ENCODE measurements at regions not wholly inside any gene's neighbourhood (a gene's known extent, or its start where the extent isn't known, plus 50 kb on each side); places are given as distances from the start of the nearest gene placed in this dataset.

DNA sequence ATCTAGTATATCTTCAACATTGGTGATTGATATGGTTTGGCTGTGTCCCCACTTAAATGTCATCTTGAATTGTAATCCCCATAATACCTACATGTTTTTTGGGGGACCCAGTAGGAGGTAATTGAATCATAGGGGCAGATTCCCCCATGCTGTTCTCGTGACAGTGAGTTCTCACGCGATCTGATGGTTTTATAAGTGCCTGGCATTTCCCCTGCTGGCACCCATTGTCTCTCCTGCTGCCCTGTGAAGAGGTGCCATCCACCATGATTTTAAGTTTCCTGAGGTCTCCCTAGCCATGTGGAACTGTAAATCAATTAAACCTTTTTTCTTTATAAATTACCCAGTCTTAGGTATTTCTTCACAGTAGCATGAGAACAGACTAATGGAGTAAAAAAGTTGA is 1094.6 kb downstream of the ROBO2 start:
- H3K4me3 ChIP-seq: no peak overlapping the region
- H3K27ac ChIP-seq: no peak overlapping the region
- 56 to 90% methylated on average over 3 of the region's 3 CpGs for WGBS, 2 donors
- H3K9me3 ChIP-seq: peaks cover 0 to 3% (median 0%) of the 10 kb centered on the region in 4 donors
- no peak for ATAC-seq (ENCODE audit: low FRiP score in 2 of 2)
- TF ChIP-seq, protein P1, sequence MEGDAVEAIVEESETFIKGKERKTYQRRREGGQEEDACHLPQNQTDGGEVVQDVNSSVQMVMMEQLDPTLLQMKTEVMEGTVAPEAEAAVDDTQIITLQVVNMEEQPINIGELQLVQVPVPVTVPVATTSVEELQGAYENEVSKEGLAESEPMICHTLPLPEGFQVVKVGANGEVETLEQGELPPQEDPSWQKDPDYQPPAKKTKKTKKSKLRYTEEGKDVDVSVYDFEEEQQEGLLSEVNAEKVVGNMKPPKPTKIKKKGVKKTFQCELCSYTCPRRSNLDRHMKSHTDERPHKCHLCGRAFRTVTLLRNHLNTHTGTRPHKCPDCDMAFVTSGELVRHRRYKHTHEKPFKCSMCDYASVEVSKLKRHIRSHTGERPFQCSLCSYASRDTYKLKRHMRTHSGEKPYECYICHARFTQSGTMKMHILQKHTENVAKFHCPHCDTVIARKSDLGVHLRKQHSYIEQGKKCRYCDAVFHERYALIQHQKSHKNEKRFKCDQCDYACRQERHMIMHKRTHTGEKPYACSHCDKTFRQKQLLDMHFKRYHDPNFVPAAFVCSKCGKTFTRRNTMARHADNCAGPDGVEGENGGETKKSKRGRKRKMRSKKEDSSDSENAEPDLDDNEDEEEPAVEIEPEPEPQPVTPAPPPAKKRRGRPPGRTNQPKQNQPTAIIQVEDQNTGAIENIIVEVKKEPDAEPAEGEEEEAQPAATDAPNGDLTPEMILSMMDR (IDR thresholded peaks at IDR 0.05): no peak
- TF ChIP-seq EP300 (IDR thresholded peaks at IDR 0.05) (no peak), POLR2AphosphoS5 (IDR thresholded peaks at IDR 0.05) (no peak), POLR2A (IDR thresholded peaks at IDR 0.05) (no peak)
- H3K4me1 ChIP-seq: no peaks in the 10 kb centered on the region
- H3K36me3 ChIP-seq: no peaks in the 10 kb centered on the region
- no peaks in the 10 kb centered on the region for H3K27me3 ChIP-seq
- no peak for DNase-seq

DNA sequence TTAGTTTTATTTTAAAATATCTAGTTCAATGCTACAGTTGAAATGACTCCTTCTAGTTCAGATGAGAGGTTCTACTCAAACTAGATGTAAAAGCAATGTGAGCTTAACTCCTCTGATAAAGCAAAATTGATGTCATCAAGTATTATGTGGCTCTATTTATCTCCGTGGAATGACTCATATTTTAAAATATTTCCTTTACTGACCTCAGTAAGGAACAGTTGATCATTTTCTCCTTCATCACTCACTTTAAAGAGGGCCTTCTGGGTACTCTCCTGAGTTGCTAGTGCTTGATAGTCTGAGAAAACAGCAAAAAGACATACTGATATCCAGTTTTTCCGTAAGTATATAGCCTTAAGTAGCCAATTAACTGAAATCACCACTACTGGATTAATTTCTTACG is 1099.3 kb downstream of the ROBO2 start:
- TF ChIP-seq, protein P1 (IDR thresholded peaks at IDR 0.05): no peak
- TF ChIP-seq POLR2A (IDR thresholded peaks at IDR 0.05) (no peak), EP300 (IDR thresholded peaks at IDR 0.05) (no peak), POLR2AphosphoS5 (IDR thresholded peaks at IDR 0.05) (no peak)
- WGBS, 2 donors: 70 to 82% methylated on average over 3 of the region's 3 CpGs
- no peak overlapping the region for H3K4me3 ChIP-seq
- ATAC-seq (ENCODE audit: low FRiP score in 2 of 2): no peak
- no peak for DNase-seq
- peaks cover 0 to 3% (median 0%) of the 10 kb centered on the region in 4 donors for H3K9me3 ChIP-seq
- H3K4me1 ChIP-seq: no peaks in the 10 kb centered on the region
- no peak overlapping the region for H3K27ac ChIP-seq
- no peaks in the 10 kb centered on the region for H3K27me3 ChIP-seq
- H3K36me3 ChIP-seq: no peaks in the 10 kb centered on the region

DNA sequence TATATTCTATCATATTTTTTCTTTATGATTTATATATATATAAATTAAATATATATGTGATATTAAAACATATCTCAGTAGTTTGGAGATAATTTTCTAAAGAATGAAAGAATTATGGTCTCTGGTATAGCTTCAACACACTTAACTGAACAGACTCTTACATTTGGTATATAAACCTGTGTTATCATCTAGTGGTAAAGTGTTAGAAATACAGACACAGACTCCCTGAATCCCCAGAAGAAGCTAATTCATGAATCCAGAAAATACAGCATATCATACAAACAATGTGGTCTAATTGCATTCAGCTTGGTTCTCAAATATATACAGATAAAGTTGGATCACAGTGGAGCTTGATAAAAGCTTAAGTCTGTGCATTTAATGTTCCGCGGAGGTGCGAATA is 1100.4 kb downstream of the ROBO2 start:
- WGBS, 2 donors: 91 to 100% methylated on average over 3 of the region's 3 CpGs
- no peak for ATAC-seq (ENCODE audit: low FRiP score in 2 of 2)
- no peak overlapping the region for H3K27ac ChIP-seq
- no peaks in the 10 kb centered on the region for H3K27me3 ChIP-seq
- H3K4me1 ChIP-seq: no peaks in the 10 kb centered on the region
- TF ChIP-seq, protein P1 (IDR thresholded peaks at IDR 0.05): no peak
- TF ChIP-seq POLR2A (IDR thresholded peaks at IDR 0.05) (no peak), POLR2AphosphoS5 (IDR thresholded peaks at IDR 0.05) (no peak)
- no peaks in the 10 kb centered on the region for H3K36me3 ChIP-seq
- DNase-seq: no peak
- H3K9me3 ChIP-seq: peaks cover 0 to 3% (median 0%) of the 10 kb centered on the region in 4 donors
- no peak overlapping the region for H3K4me3 ChIP-seq

DNA sequence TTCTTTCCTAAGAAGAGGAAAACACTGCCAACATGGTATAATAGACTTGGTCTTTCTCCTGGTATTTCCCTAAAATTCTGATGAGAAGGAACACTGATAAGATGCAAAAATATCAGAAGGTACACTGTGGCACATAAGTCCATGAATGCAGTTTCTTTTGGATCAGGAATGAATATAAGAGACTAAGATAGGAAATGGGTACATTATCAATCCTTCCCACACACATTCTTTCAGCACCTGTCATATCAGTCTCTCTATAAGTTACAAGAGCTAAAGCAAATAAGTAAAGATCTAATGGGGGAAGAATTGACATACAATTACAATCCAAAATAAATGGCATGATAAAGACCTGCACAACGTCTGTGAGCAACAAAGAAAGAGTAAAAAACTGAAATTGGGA is 1101.0 kb downstream of the ROBO2 start:
- Histone ChIP-seq H3K4me3 (no peak overlapping the region), H3K27me3 (no peaks in the 10 kb centered on the region), H3K36me3 (no peaks in the 10 kb centered on the region), H3K27ac (no peak overlapping the region), H3K9me3 (peaks cover 0 to 3% (median 0%) of the 10 kb centered on the region in 4 donors), H3K4me1 (no peaks in the 10 kb centered on the region)
- no peak for DNase-seq
- WGBS, 2 donors: 47 to 73% methylated on average over 1 of the region's 1 CpG
- TF ChIP-seq POLR2AphosphoS5 (IDR thresholded peaks at IDR 0.05): no peak
- TF ChIP-seq EP300 (IDR thresholded peaks at IDR 0.05): no peak
- TF ChIP-seq, protein P1 (IDR thresholded peaks at IDR 0.05): no peak
- no peak for TF ChIP-seq POLR2A (IDR thresholded peaks at IDR 0.05)
- no peak for ATAC-seq (ENCODE audit: low FRiP score in 2 of 2)

DNA sequence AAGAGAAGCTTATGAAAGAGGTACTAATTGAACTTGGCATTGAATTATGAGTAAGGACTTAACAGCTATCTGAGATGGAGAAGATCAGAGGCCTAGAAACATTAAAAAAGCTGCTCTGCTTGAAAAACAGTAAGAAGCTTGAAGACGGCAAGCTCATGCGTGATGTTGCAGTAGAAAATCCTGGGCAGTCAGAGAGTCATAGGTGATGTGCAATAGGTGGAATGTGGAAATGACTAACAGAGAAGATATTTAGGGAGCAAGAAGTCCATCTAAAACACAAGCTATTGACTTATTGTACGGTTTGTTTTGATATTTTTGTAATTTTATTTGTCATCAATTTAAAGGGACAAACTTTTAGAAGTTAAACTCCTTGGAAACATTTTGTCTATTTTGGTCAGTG is 1101.4 kb downstream of the ROBO2 start:
- peaks cover 0 to 3% (median 0%) of the 10 kb centered on the region in 4 donors for H3K9me3 ChIP-seq
- H3K4me1 ChIP-seq: no peaks in the 10 kb centered on the region
- 84 to 86% methylated on average over 3 of the region's 3 CpGs for WGBS, 2 donors
- ATAC-seq (ENCODE audit: low FRiP score in 2 of 2) (no peak), DNase-seq (no peak)
- H3K27ac ChIP-seq: no peak overlapping the region
- TF ChIP-seq, protein P1 (IDR thresholded peaks at IDR 0.05): no peak
- TF ChIP-seq EP300 (IDR thresholded peaks at IDR 0.05): no peak
- TF ChIP-seq POLR2AphosphoS5 (IDR thresholded peaks at IDR 0.05): no peak
- TF ChIP-seq POLR2A (IDR thresholded peaks at IDR 0.05): no peak
- H3K36me3 ChIP-seq: no peaks in the 10 kb centered on the region
- no peaks in the 10 kb centered on the region for H3K27me3 ChIP-seq
- no peak overlapping the region for H3K4me3 ChIP-seq

Data from upper lobe of left lung (tissue), 6 donors.